Prostate gland (tissue), 2 donors: ENCODE measurements at regions not wholly inside any gene's neighbourhood (a gene's known extent, or its start where the extent isn't known, plus 50 kb on each side); places are given as distances from the start of the nearest gene placed in this dataset.

ENCODE experiments used
- CTCF ChIP-seq, 4 experiments: fragments of 200-600 bp in 2 of 4; fragments of 450-650 bp in 2 of 4; sonication (generic) in 2 of 4; IDR thresholded peaks; 1 replicate in 3 of 4; 2 replicates in 1 of 4; pipeline ENCODE4 v1.5.1; 2016 to 2019; ENCODE audit warnings: antibody characterized with exemption in 4 of 4, mild to moderate bottlenecking in 2 of 4, moderate library complexity in 2 of 4
- POLR2A ChIP-seq: fragments of 450-650 bp; IDR thresholded peaks from one replicate; pipeline ENCODE4 v1.6.1; 2016; ENCODE audit warnings: antibody characterized with exemption, mild to moderate bottlenecking
- POLR2AphosphoS5 ChIP-seq: sonication (generic); formaldehyde crosslinking; IDR thresholded peaks from one replicate; pipeline ENCODE4 v1.6.1; 2017; ENCODE audit warnings: antibody characterized with exemption

GRCh38 chr10:4687397-4687796 is 138.6 kb upstream of the AKR1E2 start:
- no peak for TF ChIP-seq POLR2A
- TF ChIP-seq CTCF (IDR thresholded peaks at IDR 0.05) = no peak
- TF ChIP-seq POLR2AphosphoS5 = no peak
